COLO668 (cell line): ENCODE measurements at regions not wholly inside any gene's neighbourhood (a gene's known extent, or its start where the extent isn't known, plus 50 kb on each side); places are given as distances from the start of the nearest gene placed in this dataset.
"Not testable (repeated sequence)": the region's sequence is repeated elsewhere in the genome, so short reads cannot be mapped to it uniquely, and the experiment has no call there.

Source experiments
- DNase-seq: peaks from one replicate; lab custom pipeline; 2025; ENCODE audit not compliant: unreplicated experiment; lab: John Stamatoyannopoulos, UW

- DNase-seq, result no peak
Observed at GRCh38 chr2:17257189-17257909, 260.9 kb downstream of the RAD51AP2 start.

- DNase-seq, result no peak
Observed at GRCh38 chr2:17255071-17255470, 263.2 kb downstream of the RAD51AP2 start.

- no peak for DNase-seq
Observed at GRCh38 chr2:17254421-17254820, 263.8 kb downstream of the RAD51AP2 start.

- no peak for DNase-seq
Observed at GRCh38 chr2:17252258-17252657, 266.0 kb downstream of the RAD51AP2 start.

- DNase-seq, result no peak
Observed at GRCh38 chr2:17251171-17251570, 267.1 kb downstream of the RAD51AP2 start.

GRCh38 chr2:17249249-17249648, 269.0 kb downstream of the RAD51AP2 start:
- DNase-seq, result no peak

- no peak for DNase-seq
Observed at GRCh38 chr2:17245906-17246305, 272.3 kb downstream of the RAD51AP2 start.

- no peak for DNase-seq
Observed at GRCh38 chr2:17242813-17243485, 275.3 kb downstream of the RAD51AP2 start.

GRCh38 chr2:17239550-17239949, 278.7 kb downstream of the RAD51AP2 start:
- DNase-seq, result no peak

GRCh38 chr2:17235167-17235566, 283.1 kb downstream of the RAD51AP2 start:
- DNase-seq, result no peak

GRCh38 chr2:17232776-17233556, 285.3 kb downstream of the RAD51AP2 start:
- DNase-seq, result no peak

- DNase-seq, result no peak
Observed at GRCh38 chr2:17231394-17231965, 286.8 kb downstream of the RAD51AP2 start.

GRCh38 chr2:17229414-17229813, 288.8 kb downstream of the RAD51AP2 start:
- no peak for DNase-seq

GRCh38 chr2:17228461-17228860, 289.8 kb downstream of the RAD51AP2 start:
- no peak for DNase-seq

GRCh38 chr2:17227856-17228255, 290.4 kb downstream of the RAD51AP2 start:
- no peak for DNase-seq

GRCh38 chr2:17226941-17227490, 291.2 kb downstream of the RAD51AP2 start:
- no peak for DNase-seq

- no peak for DNase-seq
Observed at GRCh38 chr2:17223211-17223610, 295.0 kb downstream of the RAD51AP2 start.

- DNase-seq, result no peak
Observed at GRCh38 chr2:17208511-17208910, 309.7 kb downstream of the RAD51AP2 start.

- no peak for DNase-seq
Observed at GRCh38 chr2:17206771-17207170, 311.5 kb downstream of the RAD51AP2 start.

- not testable (repeated sequence) for DNase-seq
Observed at GRCh38 chr2:17204214-17204613, 314.0 kb downstream of the RAD51AP2 start.

GRCh38 chr2:17202628-17203027, 315.6 kb downstream of the RAD51AP2 start:
- DNase-seq, result not testable (repeated sequence)
